HUES64 (cell line): ENCODE measurements at regions not wholly inside any gene's neighbourhood (a gene's known extent, or its start where the extent isn't known, plus 50 kb on each side); places are given as distances from the start of the nearest gene placed in this dataset.
"Not testable (repeated sequence)": the region's sequence is repeated elsewhere in the genome, so short reads cannot be mapped to it uniquely, and the experiment has no call there.

Experiments used
- H3K27ac ChIP-seq: 2 replicates; pipeline ENCODE4 v1.7.0; 2013; ENCODE audit warnings: low read depth, low read length, inconsistent platforms
- H3K27me3 ChIP-seq: 2 replicates; pipeline ENCODE4 v1.6.1; 2013; ENCODE audit warnings: mild to moderate bottlenecking, low read length; ENCODE audit not compliant: insufficient read depth
- H3K36me3 ChIP-seq: 2 replicates; pipeline ENCODE4 v1.6.1; 2013; ENCODE audit warnings: mild to moderate bottlenecking, low read length; ENCODE audit not compliant: insufficient read depth
- H3K4me1 ChIP-seq: 2 replicates; pipeline ENCODE4 v1.6.1; 2013; ENCODE audit warnings: mild to moderate bottlenecking, low read length, moderate library complexity; ENCODE audit not compliant: insufficient read depth
- H3K4me3 ChIP-seq: 2 replicates; pipeline ENCODE4 v1.5.1; 2013; ENCODE audit warnings: mild to moderate bottlenecking, low read length, moderate library complexity
- H3K9ac ChIP-seq: 2 replicates; pipeline ENCODE4 v1.6.1; 2013; ENCODE audit warnings: mild to moderate bottlenecking, low read depth, low read length
- H3K9me3 ChIP-seq: 2 replicates; pipeline ENCODE4 v1.6.1; 2013; ENCODE audit warnings: low read depth, low read length; ENCODE audit not compliant: insufficient read depth
- WGBS: fragments of 150-250, 120-280 bp; methylation state at CpG from one replicate; pipeline ENCODE4 v1.1.7; 2013; ENCODE audit warnings: missing lambda C conversion rate; 5-methylcytosine and 5-hydroxymethylcytosine counted together

DNA sequence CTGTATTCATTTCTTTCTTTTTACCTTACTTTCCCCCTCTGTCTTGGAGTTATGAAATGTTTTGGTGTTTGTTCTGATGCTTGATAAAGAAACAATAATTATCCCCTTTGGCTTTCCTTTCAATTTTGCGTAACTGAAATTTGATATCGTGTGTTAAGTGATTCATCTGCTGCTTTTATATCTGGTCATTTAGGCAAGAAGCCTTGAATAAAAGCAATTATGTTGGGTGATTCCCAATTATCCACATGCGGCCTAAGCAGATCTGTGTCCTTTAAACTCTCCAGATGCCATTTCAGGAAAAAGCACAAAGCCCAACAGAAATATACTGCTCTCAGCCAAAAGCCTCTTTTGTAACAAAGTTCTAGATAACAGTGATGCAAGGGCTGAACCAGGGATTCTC, 92.8 kb downstream of the TAF11L14 start:
- Histone ChIP-seq H3K27ac (no peak overlapping the region), H3K27me3 (no peaks in the 10 kb centered on the region), H3K9me3 (no peaks in the 10 kb centered on the region), H3K4me1 (peaks cover 4% of the 10 kb centered on the region; the same call in 1 of the 2 replicates), H3K36me3 (no peaks in the 10 kb centered on the region), H3K9ac (no peak overlapping the region), H3K4me3 (no peak overlapping the region)
- 93% methylated on average over 3 of the region's 3 CpGs for WGBS

- Histone ChIP-seq H3K27ac (no peak overlapping the region), H3K4me3 (no peak overlapping the region), H3K9ac (no peak overlapping the region), H3K36me3 (no peaks in the 10 kb centered on the region), H3K27me3 (no peaks in the 10 kb centered on the region), H3K4me1 (no peaks in the 10 kb centered on the region), H3K9me3 (no peaks in the 10 kb centered on the region)
- 88% methylated on average over 2 of the region's 2 CpGs for WGBS
Measured at GRCh38 chr5:17730421-17730820, 96.2 kb downstream of the TAF11L14 start.

- no peak overlapping the region for H3K27ac ChIP-seq
Measured at GRCh38 chr5:17732351-17732923, 98.2 kb downstream of the TAF11L14 start.

GRCh38 chr5:17734011-17734410, 99.8 kb downstream of the TAF11L14 start:
- Histone ChIP-seq H3K36me3 (no peaks in the 10 kb centered on the region), H3K27ac (no peak overlapping the region), H3K4me1 (no peaks in the 10 kb centered on the region), H3K9me3 (no peaks in the 10 kb centered on the region), H3K9ac (no peak overlapping the region), H3K27me3 (no peaks in the 10 kb centered on the region), H3K4me3 (no peak overlapping the region)
- 100% methylated on average over 2 of the region's 2 CpGs for WGBS

More at GRCh38 chr5:17732351-17732923, 98.2 kb downstream of the TAF11L14 start:
- Histone ChIP-seq H3K36me3 (no peaks in the 10 kb centered on the region), H3K9me3 (no peaks in the 10 kb centered on the region), H3K4me1 (no peaks in the 10 kb centered on the region), H3K9ac (no peak overlapping the region), H3K27me3 (no peaks in the 10 kb centered on the region), H3K4me3 (no peak overlapping the region)
- WGBS, result 72% methylated on average over 3 of the region's 3 CpGs

- H3K27ac ChIP-seq, result no peak overlapping the region
- H3K9ac ChIP-seq, result no peak overlapping the region
- H3K4me3 ChIP-seq, result no peak overlapping the region
- H3K36me3 ChIP-seq, result no peaks in the 10 kb centered on the region
- H3K27me3 ChIP-seq, result no peaks in the 10 kb centered on the region
- H3K4me1 ChIP-seq, result no peaks in the 10 kb centered on the region
- 69% methylated on average over 4 of the region's 4 CpGs for WGBS
- no peaks in the 10 kb centered on the region for H3K9me3 ChIP-seq
Measured at GRCh38 chr5:17735761-17736160, 101.5 kb downstream of the TAF11L14 start.

GRCh38 chr5:17737092-17737491, 102.8 kb downstream of the TAF11L14 start:
- H3K9me3 ChIP-seq, result no peaks in the 10 kb centered on the region
- no peak overlapping the region for H3K9ac ChIP-seq
- no peak overlapping the region for H3K27ac ChIP-seq
- no peaks in the 10 kb centered on the region for H3K36me3 ChIP-seq
- H3K4me3 ChIP-seq, result no peak overlapping the region
- no peaks in the 10 kb centered on the region for H3K4me1 ChIP-seq
- 100% methylated on average over 2 of the region's 2 CpGs for WGBS
- no peaks in the 10 kb centered on the region for H3K27me3 ChIP-seq

DNA sequence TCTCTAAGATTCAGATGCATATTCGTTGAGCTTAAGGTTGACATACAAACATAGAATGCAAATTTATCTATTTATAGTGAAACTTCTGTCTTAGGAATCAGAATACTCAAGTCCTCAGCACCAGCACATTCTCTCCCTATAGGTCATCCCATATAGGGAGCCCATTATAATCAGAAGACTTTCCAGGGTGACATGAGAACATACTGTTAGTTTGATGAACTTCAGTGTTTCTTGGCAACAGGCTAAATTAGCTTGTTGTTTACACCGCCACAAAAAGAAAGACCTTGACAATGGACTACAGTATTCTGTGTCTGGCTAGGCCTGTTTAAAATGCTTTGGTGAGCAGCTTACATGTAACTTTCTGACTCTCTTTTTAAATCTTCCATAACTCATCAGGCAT, 104.2 kb downstream of the TAF11L14 start:
- no peaks in the 10 kb centered on the region for H3K9me3 ChIP-seq

DNA sequence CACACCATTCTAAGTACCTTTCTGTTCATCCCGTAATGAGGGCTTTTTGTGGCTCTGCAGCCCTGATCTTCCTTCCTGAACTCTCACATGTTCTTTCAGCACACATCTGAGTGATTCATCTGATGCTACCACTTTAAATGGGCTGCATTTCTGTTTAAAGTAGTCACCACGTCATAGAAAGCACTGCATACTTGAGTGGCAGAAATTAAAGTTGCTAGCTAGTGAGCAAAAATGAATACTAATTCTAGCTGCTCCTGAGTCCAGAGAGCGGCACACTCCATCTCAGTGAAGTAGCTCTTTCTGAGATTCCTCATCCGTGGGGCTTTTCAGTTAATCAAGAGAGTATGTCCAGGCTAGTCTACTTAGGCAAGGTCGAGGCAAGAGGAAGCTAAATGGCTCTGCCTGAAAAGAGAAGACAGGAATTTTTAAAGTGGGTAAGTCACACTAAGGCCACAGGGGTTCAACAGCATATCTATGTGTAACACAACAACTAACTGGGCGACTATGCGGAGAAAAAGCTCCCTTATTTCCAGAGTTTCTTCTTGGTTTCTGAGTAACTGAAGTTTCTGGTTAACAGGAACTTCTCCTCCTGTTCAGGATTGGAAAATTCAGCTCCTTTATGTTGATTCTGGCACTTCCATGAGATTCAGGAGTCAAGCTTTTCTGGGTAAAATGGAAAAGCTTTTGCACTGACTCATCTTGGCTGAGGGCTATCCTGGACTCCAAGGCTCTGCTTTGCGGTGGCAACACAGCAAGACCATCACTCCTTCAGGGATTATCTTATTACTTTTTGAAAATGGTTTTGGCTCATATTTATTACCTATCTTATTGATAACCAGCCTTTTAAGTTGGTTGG, 109.5 kb downstream of the TAF11L14 start:
- Histone ChIP-seq H3K4me1 (peaks cover 5% of the 10 kb centered on the region; the same call in 1 of the 2 replicates), H3K9me3 (no peaks in the 10 kb centered on the region), H3K9ac (no peak overlapping the region), H3K4me3 (no peak overlapping the region), H3K27ac (no peak overlapping the region), H3K27me3 (no peaks in the 10 kb centered on the region), H3K36me3 (no peaks in the 10 kb centered on the region)
- WGBS, result 80% methylated on average over 7 of the region's 8 CpGs

More for the DNA sequence above, 104.2 kb downstream of the TAF11L14 start:
- H3K27me3 ChIP-seq, result no peaks in the 10 kb centered on the region
- no peak overlapping the region for H3K27ac ChIP-seq
- no peaks in the 10 kb centered on the region for H3K36me3 ChIP-seq
- 86% methylated on average over 2 of the region's 2 CpGs for WGBS
- H3K4me1 ChIP-seq, result peaks cover under 1% of the 10 kb centered on the region; the same call in 1 of the 2 replicates
- H3K4me3 ChIP-seq, result no peak overlapping the region
- no peak overlapping the region for H3K9ac ChIP-seq

DNA sequence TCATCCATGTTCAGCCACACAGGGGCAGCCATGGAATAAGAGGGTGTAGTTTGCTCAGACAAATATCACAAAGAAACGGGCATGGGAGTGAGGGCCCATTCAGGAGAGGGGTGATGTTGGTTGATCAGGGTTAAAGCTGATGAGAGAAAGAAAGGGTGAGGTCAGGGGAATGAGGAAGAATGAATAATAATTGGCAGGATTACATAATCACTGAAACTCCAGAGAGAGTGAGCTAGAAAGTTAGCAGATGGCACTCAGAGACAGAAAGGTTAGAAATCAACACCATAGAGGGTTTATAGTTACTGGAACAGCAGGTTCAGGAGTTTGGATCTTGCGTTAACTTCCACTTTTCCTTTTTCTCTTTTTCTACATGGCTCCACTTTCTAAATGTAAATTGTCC, 113.9 kb downstream of the TAF11L14 start:
- Histone ChIP-seq H3K36me3 (no peaks in the 10 kb centered on the region), H3K4me3 (no peak overlapping the region), H3K27me3 (no peaks in the 10 kb centered on the region), H3K27ac (no peak overlapping the region), H3K9ac (no peak overlapping the region), H3K9me3 (no peaks in the 10 kb centered on the region), H3K4me1 (peaks cover 5% of the 10 kb centered on the region; the same call in 1 of the 2 replicates)
- 98% methylated on average over 1 of the region's 2 CpGs for WGBS

DNA sequence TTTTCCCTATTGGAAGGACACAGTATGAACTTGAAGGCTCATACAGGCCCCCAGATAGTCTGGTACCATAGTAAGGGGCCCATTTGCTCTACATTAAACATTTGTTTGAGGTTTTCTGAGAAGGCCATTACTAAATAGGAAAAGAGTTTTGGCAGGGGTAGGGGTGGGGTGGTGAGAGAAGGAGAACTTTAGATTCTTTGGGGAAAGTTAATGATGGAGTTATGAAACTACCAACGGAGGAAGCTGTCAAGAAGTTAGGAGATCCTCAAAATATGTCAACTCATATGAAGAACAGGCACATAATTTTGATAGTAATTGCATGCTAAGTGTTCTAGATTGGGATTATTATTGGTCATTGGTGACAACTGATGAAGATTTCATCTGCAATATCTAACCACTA, 114.7 kb downstream of the TAF11L14 start:
- Histone ChIP-seq H3K27me3 (no peaks in the 10 kb centered on the region), H3K4me3 (no peak overlapping the region), H3K27ac (no peak overlapping the region), H3K4me1 (no peaks in the 10 kb centered on the region), H3K9me3 (no peaks in the 10 kb centered on the region), H3K36me3 (no peaks in the 10 kb centered on the region), H3K9ac (no peak overlapping the region)
- 100% methylated on average over 1 of the region's 1 CpG for WGBS

- H3K27ac ChIP-seq, H3K27me3 ChIP-seq, H3K36me3 ChIP-seq, H3K9ac ChIP-seq, H3K9me3 ChIP-seq, H3K4me1 ChIP-seq, H3K4me3 ChIP-seq: not testable (repeated sequence)
- 93% methylated on average over 12 of the region's 12 CpGs for WGBS
Measured at GRCh38 chr5:17755406-17755805, 121.1 kb downstream of the TAF11L14 start.
